Epithelial cell of proximal tubule (primary cell): ENCODE measurements at regions not wholly inside any gene's neighbourhood (a gene's known extent, or its start where the extent isn't known, plus 50 kb on each side); places are given as distances from the start of the nearest gene placed in this dataset.

ENCODE experiments used
- DNase-seq: peaks from one replicate; pipeline ENCODE4 v3.0.0-alpha.2; 2011; ENCODE audit warnings: low read depth
- H3K4me3 ChIP-seq: 2 replicates; pipeline ENCODE4 v1.5.1; 2011; ENCODE audit warnings: low read depth, mild to moderate bottlenecking, low read length
- CTCF ChIP-seq: conservative IDR thresholded peaks from 2 replicates; pipeline ENCODE4 v1.5.1; 2012; ENCODE audit warnings: low read depth, mild to moderate bottlenecking, low read length

GRCh38 chr12:68400226-68400829, 68.2 kb upstream of the MDM1 start:
- no peak overlapping the region for H3K4me3 ChIP-seq
- no peak for DNase-seq
- TF ChIP-seq CTCF = no peak

- TF ChIP-seq CTCF = no peak
- H3K4me3 ChIP-seq = no peak overlapping the region
- no peak for DNase-seq
Observed at GRCh38 chr12:68402422-68402821, 70.3 kb upstream of the MDM1 start.

GRCh38 chr12:68403296-68403695, 71.1 kb upstream of the MDM1 start:
- H3K4me3 ChIP-seq = no peak overlapping the region
- TF ChIP-seq CTCF = no peak
- DNase-seq = no peak

GRCh38 chr12:68403711-68404110, 71.5 kb upstream of the MDM1 start:
- H3K4me3 ChIP-seq = no peak overlapping the region
- DNase-seq = no peak
- TF ChIP-seq CTCF = no peak

GRCh38 chr12:68405343-68405781, 73.2 kb upstream of the MDM1 start:
- peak; percentile 84 for DNase-seq
- no peak overlapping the region for H3K4me3 ChIP-seq
- TF ChIP-seq CTCF = no peak

- TF ChIP-seq CTCF = peak; percentile 49
- H3K4me3 ChIP-seq = peak overlapping the region; percentile 14
- DNase-seq = peak; percentile 54
Observed at GRCh38 chr12:68406134-68406576, 74.0 kb upstream of the MDM1 start.

- no peak overlapping the region for H3K4me3 ChIP-seq
- DNase-seq = no peak
- TF ChIP-seq CTCF = no peak
Observed at GRCh38 chr12:68406911-68407310, 74.7 kb upstream of the MDM1 start.
